GM23248 (cell line): ENCODE measurements at regions not wholly inside any gene's neighbourhood (a gene's known extent, or its start where the extent isn't known, plus 50 kb on each side); places are given as distances from the start of the nearest gene placed in this dataset.

Experiments
- DNase-seq: peaks from one replicate; pipeline ENCODE4 v3.0.0-alpha.2; 2015
- H2AFZ ChIP-seq: fragments of 200-600 bp; sonication (generic); 2 replicates; pipeline ENCODE4 v1.6.1; 2016; ENCODE audit warnings: antibody characterized with exemption
- H3F3A ChIP-seq: fragments of 200-600 bp; sonication (generic); 2 replicates; pipeline ENCODE4 v1.6.1; 2016; ENCODE audit warnings: mild to moderate bottlenecking, antibody characterized with exemption, mixed run types; ENCODE audit not compliant: insufficient read depth
- H3K27ac ChIP-seq: fragments of 200-600 bp; sonication (generic); 2 replicates; pipeline ENCODE4 v1.5.1; 2016; ENCODE audit warnings: mild to moderate bottlenecking
- H3K27me3 ChIP-seq: fragments of 200-600 bp; sonication (generic); replicated peaks from 2 replicates; pipeline ENCODE4 v1.6.1; 2016; ENCODE audit warnings: mild to moderate bottlenecking; ENCODE audit not compliant: insufficient read depth
- H3K36me3 ChIP-seq: fragments of 200-600 bp; sonication (generic); 2 replicates; pipeline ENCODE4 v1.6.1; 2016; ENCODE audit warnings: low read depth, mild to moderate bottlenecking
- H3K4me1 ChIP-seq: fragments of 200-600 bp; sonication (generic); 2 replicates; pipeline ENCODE4 v1.6.1; 2016; ENCODE audit warnings: mild to moderate bottlenecking; ENCODE audit not compliant: insufficient read depth
- H3K4me2 ChIP-seq: fragments of 200-600 bp; sonication (generic); one replicate; pipeline ENCODE4 v1.6.1; 2016; ENCODE audit warnings: mild to moderate bottlenecking; ENCODE audit not compliant: unreplicated experiment
- H3K4me3 ChIP-seq: fragments of 200-600 bp; sonication (generic); 2 replicates; pipeline ENCODE4 v1.5.1; 2016; ENCODE audit warnings: mild to moderate bottlenecking
- H3K79me2 ChIP-seq: fragments of 200-600 bp; sonication (generic); 2 replicates; pipeline ENCODE4 v1.6.1; 2016; ENCODE audit warnings: mild to moderate bottlenecking; ENCODE audit not compliant: insufficient read depth
- H3K9ac ChIP-seq: fragments of 200-600 bp; sonication (generic); 2 replicates; pipeline ENCODE4 v1.6.1; 2016; ENCODE audit warnings: mild to moderate bottlenecking
- H3K9me2 ChIP-seq: fragments of 200-600 bp; sonication (generic); 2 replicates; pipeline ENCODE4 v1.6.1; 2016; ENCODE audit warnings: mixed run types, mild to moderate bottlenecking, moderate library complexity; ENCODE audit not compliant: insufficient read depth
- H3K9me3 ChIP-seq: fragments of 200-600 bp; sonication (generic); one replicate; pipeline ENCODE4 v1.6.1; 2017; ENCODE audit warnings: low read depth
- H4K20me1 ChIP-seq: fragments of 200-600 bp; sonication (generic); 2 replicates; pipeline ENCODE4 v1.6.0; 2016; ENCODE audit not compliant: insufficient read depth
- EZH2 ChIP-seq: fragments of 200-600 bp; sonication (generic); IDR thresholded peaks from 2 replicates; pipeline ENCODE4 v1.6.1; 2018; ENCODE audit warnings: antibody characterized with exemption, mild to moderate bottlenecking; ENCODE audit not compliant: insufficient read depth, poor library complexity, severe bottlenecking
- EZH2phosphoT487 ChIP-seq: fragments of 200-600 bp; sonication (generic); IDR thresholded peaks from 2 replicates; pipeline ENCODE4 v1.6.1; 2018; ENCODE audit warnings: antibody characterized with exemption, moderate library complexity, mild to moderate bottlenecking, low read depth; ENCODE audit not compliant: insufficient read depth
- WGBS, 2 experiments: methylation state at CpG; one replicate each; pipeline ENCODE4 v1.1.6; 2015 to 2017; ENCODE audit warnings: low lambda C conversion rate in 2 of 2, low coverage in 1 of 2; ENCODE audit errors: missing lambda C conversion rate in 2 of 2; 5-methylcytosine and 5-hydroxymethylcytosine counted together
- in situ Hi-C: fragments of 300-500 bp; cut with MboI; formaldehyde crosslinking; loops from 2 replicates; pipeline ENCODE4 v1.15.0; 2020

GRCh38 chr20:24797745-24798655, 151.1 kb upstream of the CST7 start:
- in situ Hi-C loops = loop anchor here (25.0 kb wide), 1 partner anchor 636 kb away; no protein-coding TSS in a partner anchor
- Histone ChIP-seq H3K9ac (no peak overlapping the region), H4K20me1 (no peaks in the 10 kb centered on the region), H3F3A (no peaks in the 10 kb centered on the region), H3K4me2 (no peak overlapping the region), H3K4me1 (no peaks in the 10 kb centered on the region), H3K36me3 (no peaks in the 10 kb centered on the region), H3K9me3 (no peaks in the 10 kb centered on the region), H3K9me2 (no peaks in the 10 kb centered on the region), H3K4me3 (no peak overlapping the region), H3K79me2 (no peaks in the 10 kb centered on the region), H3K27ac (no peak overlapping the region), H3K27me3 (peaks cover 11% of the 10 kb centered on the region; the same call in 1 of the 2 replicates), H2AFZ (no peak overlapping the region)
- 59 to 62% methylated on average over 18 to 19 of the region's 19 CpGs for WGBS, 2 experiments
- TF ChIP-seq EZH2phosphoT487 (no peak), EZH2 (no peak)
- DNase-seq = no peak

DNA sequence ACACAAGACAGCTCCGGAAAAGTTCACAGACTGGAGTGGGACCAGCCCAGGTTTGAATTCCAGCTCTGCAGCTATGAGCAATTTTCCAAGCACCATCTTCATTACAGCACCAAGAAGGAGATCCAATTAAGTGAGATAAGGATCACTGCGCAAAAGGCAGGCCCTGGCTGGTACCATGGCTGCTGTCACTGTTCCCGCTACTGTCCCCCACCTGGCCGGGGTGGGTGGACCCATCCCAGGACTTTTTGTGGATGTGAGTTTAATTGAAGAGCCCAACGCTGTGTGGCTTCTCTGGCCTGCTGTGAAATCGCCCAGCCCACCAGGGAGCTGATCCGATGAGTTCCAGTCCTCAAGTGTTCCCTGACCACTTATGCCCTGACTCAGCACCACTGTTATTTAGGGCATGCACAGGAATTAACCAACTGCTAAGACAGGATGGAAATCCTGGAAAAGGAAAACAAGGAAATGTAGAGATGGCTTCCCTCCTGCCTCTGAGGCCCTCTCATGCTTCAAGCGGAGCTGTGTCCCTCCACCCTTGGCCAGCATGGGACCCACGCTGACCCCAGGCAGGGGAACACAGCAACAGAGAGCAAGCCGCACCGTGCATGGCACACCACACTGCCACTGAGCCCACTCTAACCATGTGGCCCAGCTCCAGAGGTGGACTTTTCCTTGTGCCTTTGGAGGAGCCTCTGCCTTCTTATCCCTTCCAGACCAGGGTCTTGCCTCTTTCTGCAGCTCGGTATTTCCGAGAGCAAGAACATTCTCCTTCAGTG, 150.0 kb upstream of the CST7 start:
- DNase-seq = no peak
- Histone ChIP-seq H3K27me3 (peaks cover 11% of the 10 kb centered on the region; the same call in 1 of the 2 replicates), H3K4me1 (no peaks in the 10 kb centered on the region), H3K4me2 (no peak overlapping the region), H3K9me2 (no peaks in the 10 kb centered on the region), H3K36me3 (no peaks in the 10 kb centered on the region), H4K20me1 (no peaks in the 10 kb centered on the region), H3K4me3 (no peak overlapping the region), H2AFZ (no peak overlapping the region), H3K27ac (no peak overlapping the region), H3K79me2 (no peaks in the 10 kb centered on the region), H3F3A (no peaks in the 10 kb centered on the region), H3K9ac (no peak overlapping the region), H3K9me3 (no peaks in the 10 kb centered on the region)
- 67 to 72% methylated on average over 13 of the region's 13 CpGs for WGBS, 2 experiments
- in situ Hi-C loops = loop anchor here (25.0 kb wide), 1 partner anchor 637 kb away; no protein-coding TSS in a partner anchor
- TF ChIP-seq EZH2phosphoT487 (no peak), EZH2 (no peak)

DNA sequence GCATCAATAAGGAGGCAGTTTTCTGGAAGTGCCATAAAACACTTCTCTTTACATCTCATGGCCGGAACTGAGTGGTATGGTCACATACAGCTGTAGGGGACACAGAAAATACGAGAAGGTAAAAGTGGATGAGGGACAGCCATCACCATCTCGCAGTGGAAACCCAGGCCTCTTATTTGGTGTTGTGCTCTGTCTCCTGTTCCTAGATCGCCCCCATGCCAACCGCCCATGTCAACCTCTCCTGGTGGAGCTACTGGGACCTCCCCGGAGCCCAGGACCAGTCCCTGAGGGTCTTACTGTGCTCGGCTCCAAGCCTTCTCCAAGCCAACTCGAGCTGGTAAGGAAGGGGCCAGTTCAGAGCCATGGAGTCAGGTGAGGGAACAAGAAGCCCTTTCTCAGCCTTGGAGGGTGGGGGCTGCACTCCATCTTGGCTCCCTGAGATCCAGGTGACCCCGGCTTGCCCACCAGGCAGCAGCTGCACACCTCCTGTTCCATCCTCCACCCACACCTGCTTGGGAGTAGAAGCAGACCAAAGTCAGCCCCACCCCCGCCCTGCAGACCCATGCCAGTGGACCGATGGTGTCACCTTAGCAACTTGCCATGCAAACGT, 149.0 kb upstream of the CST7 start:
- Histone ChIP-seq H3K9me3 (no peaks in the 10 kb centered on the region), H2AFZ (no peak overlapping the region), H3K79me2 (no peaks in the 10 kb centered on the region), H4K20me1 (no peaks in the 10 kb centered on the region), H3K4me2 (no peak overlapping the region), H3K4me3 (no peak overlapping the region), H3K9ac (no peak overlapping the region), H3K27me3 (peaks cover 11% of the 10 kb centered on the region; the same call in 1 of the 2 replicates), H3K27ac (no peak overlapping the region), H3F3A (no peaks in the 10 kb centered on the region), H3K9me2 (no peaks in the 10 kb centered on the region), H3K36me3 (no peaks in the 10 kb centered on the region), H3K4me1 (no peaks in the 10 kb centered on the region)
- DNase-seq = no peak
- 44 to 50% methylated on average over 11 to 12 of the region's 12 CpGs for WGBS, 2 experiments
- TF ChIP-seq EZH2 = no peak
- no peak for TF ChIP-seq EZH2phosphoT487
- in situ Hi-C loops = loop anchor here (25.0 kb wide), 1 partner anchor 638 kb away; no protein-coding TSS in a partner anchor

DNA sequence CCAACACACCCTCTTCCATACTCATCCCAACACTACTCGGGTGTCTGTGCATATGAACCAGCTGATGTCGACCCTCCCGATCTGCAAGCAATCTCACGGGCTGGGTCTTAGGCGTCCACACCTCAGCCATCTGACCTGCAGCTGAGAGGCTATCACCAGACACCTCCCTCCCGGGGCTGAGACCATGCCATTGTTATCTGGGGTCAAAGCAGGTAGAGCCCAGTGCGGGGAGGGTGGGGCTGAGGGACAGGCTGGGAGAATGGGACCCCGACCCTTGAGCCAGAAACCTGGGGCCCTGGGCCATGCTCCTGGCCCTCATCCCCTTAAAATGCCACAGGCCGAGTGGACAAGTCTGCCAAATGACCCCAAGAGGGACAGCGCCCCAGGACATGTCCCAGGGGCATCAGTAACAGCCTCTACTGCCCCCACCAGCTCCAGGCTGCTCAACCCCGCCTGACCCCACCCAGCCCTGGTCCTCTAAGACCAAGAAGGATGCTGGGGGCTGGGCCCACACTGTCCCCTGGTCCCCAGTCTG, 146.7 kb upstream of the CST7 start:
- in situ Hi-C loops = no loop called here
- no peaks in the 10 kb centered on the region for H3K4me1 ChIP-seq
- 39 to 42% methylated on average over 10 to 11 of the region's 11 CpGs for WGBS, 2 experiments
- no peaks in the 10 kb centered on the region for H3F3A ChIP-seq
- H3K9me3 ChIP-seq = no peaks in the 10 kb centered on the region
- no peaks in the 10 kb centered on the region for H3K79me2 ChIP-seq
- no peak overlapping the region for H3K9ac ChIP-seq
- H3K36me3 ChIP-seq = no peaks in the 10 kb centered on the region
- H4K20me1 ChIP-seq = no peaks in the 10 kb centered on the region
- no peak overlapping the region for H3K4me3 ChIP-seq
- no peaks in the 10 kb centered on the region for H3K9me2 ChIP-seq
- no peak for DNase-seq
- no peak overlapping the region for H3K4me2 ChIP-seq
- no peak for TF ChIP-seq EZH2
- TF ChIP-seq EZH2phosphoT487 = no peak
- H2AFZ ChIP-seq = no peak overlapping the region
- H3K27me3 ChIP-seq = 0 out of 2 replicates have a peak, but pooled peaks cover 9% of the 10 kb centered on the region
- no peak overlapping the region for H3K27ac ChIP-seq
